GM18507 (cell line): ENCODE measurements at regions not wholly inside any gene's neighbourhood (a gene's known extent, or its start where the extent isn't known, plus 50 kb on each side); places are given as distances from the start of the nearest gene placed in this dataset.

Experiments
- DNase-seq: peaks from one replicate; pipeline ENCODE4 v3.0.0; 2011; ENCODE audit warnings: low read depth; ENCODE audit not compliant: insufficient read length; ENCODE audit errors: extremely low spot score
- FAIRE-seq: peaks from 2 replicates; lab custom pipeline; 2011; peaks lifted over from hg19 to GRCh38; lab: Jason Lieb, UNC

- FAIRE-seq (no peak), DNase-seq (no peak)
These were observed 272.2 kb upstream of the ACVR2A start for GRCh38 chr2:147572622-147573021.

DNA sequence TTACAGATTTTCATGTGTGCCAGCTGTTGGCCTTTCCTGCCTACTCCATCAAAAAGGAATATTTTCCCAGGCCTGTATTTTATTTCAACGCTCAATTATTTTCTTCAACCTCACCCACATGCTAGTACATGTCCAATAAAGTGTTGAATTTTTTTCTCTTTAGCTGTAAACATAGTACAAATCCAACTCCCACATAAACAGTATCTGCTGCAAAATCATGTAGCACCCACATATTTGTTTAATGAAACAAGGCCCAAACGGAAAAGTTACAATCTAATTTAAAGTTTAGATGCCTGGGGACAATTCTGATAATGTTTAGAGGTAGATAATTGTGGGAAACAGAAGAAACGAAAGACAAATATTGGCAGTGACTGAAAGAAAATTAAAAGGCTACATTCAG is 275.4 kb upstream of the ACVR2A start:
- DNase-seq (no peak), FAIRE-seq (no peak)

GRCh38 chr2:147568109-147568508 is 276.7 kb upstream of the ACVR2A start:
- DNase-seq (no peak), FAIRE-seq (no peak)

GRCh38 chr2:147567136-147567535 is 277.7 kb upstream of the ACVR2A start:
- no peak for FAIRE-seq
- DNase-seq, result no peak

GRCh38 chr2:147560810-147561535 is 283.9 kb upstream of the ACVR2A start:
- FAIRE-seq (no peak), DNase-seq (no peak)

- DNase-seq, result no peak
- FAIRE-seq, result no peak
These were observed 285.6 kb upstream of the ACVR2A start for GRCh38 chr2:147559070-147559725.

- no peak for FAIRE-seq
- DNase-seq, result no peak
These were observed 286.2 kb upstream of the ACVR2A start for GRCh38 chr2:147558620-147559019.

GRCh38 chr2:147554521-147555107 is 290.2 kb upstream of the ACVR2A start:
- FAIRE-seq (no peak), DNase-seq (no peak)

GRCh38 chr2:147553775-147554271 is 291.0 kb upstream of the ACVR2A start:
- DNase-seq (no peak), FAIRE-seq (no peak)

DNA sequence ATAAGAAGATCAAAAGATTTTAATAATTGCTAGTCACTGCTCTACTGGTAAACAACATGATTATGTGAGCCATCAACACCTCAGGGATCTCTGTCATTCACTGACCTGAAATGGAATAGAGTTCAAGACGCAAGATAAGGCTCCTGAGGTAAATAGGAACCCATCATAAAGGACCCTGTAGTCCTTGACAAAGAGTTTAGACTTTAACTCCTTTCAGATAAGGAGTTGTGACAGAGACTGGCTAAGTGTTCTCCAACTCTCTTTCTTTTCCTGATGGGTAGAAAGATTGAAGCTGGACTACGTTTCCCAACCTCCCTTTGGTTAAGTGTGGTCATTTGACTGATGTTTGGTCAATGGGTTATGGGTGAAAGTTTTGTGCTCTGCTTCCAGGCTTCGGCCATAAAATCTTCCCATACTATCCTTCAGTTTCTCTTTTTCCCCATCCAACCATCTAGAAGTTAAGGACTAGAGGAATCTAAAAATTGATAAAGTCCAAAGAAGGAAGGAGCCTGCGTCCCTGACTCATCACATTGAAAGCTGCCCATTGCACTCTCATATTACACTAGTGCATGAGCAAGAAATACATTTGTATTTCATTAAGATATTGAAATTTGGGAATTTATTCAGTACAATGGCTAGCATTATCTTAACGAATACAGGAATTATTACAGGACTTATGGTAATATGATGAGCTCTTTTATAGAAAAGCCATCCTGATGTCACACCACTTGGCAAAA is 293.7 kb upstream of the ACVR2A start:
- FAIRE-seq (no peak), DNase-seq (no peak)

GRCh38 chr2:147549054-147549453 is 295.8 kb upstream of the ACVR2A start:
- DNase-seq (no peak), FAIRE-seq (no peak)

DNA sequence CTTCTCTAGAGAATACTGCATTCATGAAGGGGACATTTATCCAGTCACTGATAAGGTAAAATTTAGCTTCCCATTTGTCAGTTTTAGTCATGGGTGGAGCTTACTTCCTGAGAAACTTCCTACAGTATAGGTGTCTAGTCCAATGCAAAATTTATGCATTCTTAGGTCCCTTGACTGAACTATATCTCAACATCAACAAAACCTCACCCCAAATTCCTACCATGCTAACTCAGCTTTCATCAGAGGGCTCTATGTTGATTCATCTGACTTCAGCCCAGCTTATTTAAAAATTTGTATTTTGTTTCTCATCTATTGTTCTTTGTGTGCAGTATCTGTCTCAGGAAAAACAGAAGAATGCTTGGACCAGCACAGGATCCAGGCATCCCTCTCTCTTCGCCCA is 296.4 kb upstream of the ACVR2A start:
- no peak for DNase-seq
- no peak for FAIRE-seq

DNA sequence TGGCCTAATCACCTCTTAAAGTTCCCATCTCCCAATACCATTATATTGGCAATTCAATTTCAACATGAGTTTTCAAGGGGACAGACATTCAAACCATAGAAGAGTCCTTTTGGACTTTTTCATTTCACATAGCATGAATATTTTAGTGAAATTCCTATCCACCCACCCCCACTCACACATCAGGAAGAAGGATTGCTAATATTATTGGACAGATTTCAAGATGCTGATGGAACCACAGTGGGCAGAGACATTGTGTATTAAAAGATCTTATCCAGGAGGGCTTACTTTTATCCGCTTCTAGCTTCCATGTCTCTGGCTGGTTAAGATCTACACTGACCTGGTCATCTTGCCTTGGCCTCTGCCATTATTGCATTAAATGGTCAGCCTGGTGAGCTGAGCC is 297.4 kb upstream of the ACVR2A start:
- DNase-seq (no peak), FAIRE-seq (no peak)

DNA sequence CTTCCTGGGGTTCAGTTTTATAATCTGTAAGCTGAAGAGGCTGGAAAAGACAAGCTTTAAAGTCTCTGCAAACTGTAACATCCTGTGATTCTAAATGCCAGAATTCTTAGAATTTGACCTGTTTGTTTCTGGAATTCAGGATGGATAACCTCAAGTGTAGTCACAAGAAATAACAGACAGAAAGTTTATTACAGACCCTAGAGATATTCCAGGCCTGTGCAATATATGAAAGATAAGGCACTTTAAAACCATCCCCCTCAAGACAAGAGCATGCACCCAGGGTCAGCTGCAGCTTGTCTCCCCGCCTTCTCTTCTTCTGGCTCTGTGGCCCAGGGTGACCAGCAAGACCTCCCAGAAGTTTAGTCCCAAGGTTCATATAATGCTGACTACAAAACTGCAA is 298.7 kb upstream of the ACVR2A start:
- FAIRE-seq, result no peak

DNA sequence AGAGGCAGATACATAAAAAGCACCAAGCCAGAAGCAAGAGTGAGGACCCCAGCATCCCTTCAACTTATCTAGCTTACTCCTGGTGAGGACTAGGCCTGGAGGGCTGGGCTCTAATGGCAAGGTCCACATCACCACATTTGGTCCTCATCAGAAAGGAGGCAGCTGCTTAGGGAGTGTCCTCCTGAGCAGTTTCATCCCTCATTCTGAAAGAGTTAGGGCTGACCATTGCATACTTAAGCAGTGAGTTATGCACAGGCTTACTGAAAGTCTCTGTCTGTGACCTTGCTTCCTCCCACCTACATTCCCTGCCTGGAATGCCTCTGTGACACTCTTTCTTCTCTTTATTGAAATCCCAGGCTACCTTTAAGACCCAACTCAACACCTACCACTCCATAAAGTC is 301.8 kb upstream of the ACVR2A start:
- FAIRE-seq, result no peak

More for the DNA sequence above, 298.7 kb upstream of the ACVR2A start:
- no peak for DNase-seq

DNA sequence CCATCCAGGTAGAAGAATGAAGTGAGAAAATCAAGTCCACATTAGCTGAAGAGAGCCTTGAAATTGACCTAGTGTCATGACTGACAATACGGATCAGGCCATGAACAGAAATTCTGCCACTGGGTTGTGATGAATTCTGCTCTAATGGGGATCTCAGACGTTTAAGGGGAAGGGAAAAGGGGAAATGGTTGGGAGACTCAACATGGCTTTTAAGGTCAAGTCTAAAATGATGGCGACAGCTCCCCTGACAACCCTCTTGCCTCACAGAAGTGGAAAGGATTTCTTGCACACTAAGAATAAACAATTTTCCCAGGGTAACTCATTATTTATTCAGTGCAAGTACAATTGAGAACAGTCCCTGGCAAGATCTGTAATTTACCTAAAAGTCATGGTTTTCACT is 302.5 kb upstream of the ACVR2A start:
- DNase-seq, result no peak
- FAIRE-seq, result no peak

More for the DNA sequence above, 301.8 kb upstream of the ACVR2A start:
- DNase-seq, result no peak

DNA sequence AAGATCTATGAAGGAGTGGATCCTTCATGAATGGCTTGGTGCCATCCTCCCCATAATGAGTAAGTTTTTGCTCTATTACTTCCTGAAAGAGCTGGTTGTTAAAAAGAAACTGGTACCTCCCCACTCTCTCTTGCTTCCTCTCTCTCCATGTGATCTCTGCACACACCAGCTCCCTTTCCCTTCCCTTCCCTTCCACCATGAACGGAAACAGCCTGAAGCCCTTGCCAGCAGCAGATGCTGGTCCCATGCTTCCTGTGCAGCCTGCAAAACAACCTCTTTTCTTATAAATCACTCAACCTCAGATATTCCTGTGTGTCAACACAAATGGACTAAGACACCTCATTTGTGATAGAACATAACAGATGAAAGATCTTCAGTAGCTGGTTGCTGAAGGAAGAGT is 303.5 kb upstream of the ACVR2A start:
- no peak for DNase-seq
- no peak for FAIRE-seq

GRCh38 chr2:147538821-147539220 is 306.0 kb upstream of the ACVR2A start:
- DNase-seq (no peak), FAIRE-seq (no peak)

DNA sequence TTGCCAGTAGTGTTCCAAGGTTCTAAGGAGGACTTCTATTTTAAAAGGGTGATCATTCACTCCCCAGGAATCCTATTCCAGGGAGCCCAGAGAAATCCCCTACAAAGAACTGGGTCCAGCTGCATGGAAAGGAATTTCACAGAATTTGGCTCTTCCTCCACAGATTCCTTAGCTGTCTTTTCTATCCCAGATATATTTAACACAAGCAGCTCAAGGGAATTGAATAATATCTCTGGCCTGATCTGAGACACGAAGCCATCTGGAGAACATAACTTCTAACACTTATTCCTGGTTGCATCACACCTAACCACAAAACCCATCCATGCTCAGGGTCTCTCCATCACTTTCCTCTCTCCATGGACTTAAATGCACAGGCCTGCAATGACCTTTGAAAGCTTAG is 306.7 kb upstream of the ACVR2A start:
- DNase-seq, result no peak
- FAIRE-seq, result no peak

- no peak for FAIRE-seq
These were observed 313.6 kb upstream of the ACVR2A start for GRCh38 chr2:147531269-147531668.

More at GRCh38 chr2:147531269-147531668, 313.6 kb upstream of the ACVR2A start:
- DNase-seq, result no peak
